Head of caudate nucleus (tissue), 42 donors: ENCODE measurements at regions not wholly inside any gene's neighbourhood (a gene's known extent, or its start where the extent isn't known, plus 50 kb on each side); places are given as distances from the start of the nearest gene placed in this dataset.

ENCODE experiments used
- DNase-seq, 42 donors: peaks; one replicate each; pipeline versions ENCODE4 v3.0.0 to v3.0.0-alpha.2; 2020 to 2021; ENCODE audit warnings: mixed read lengths in 7 of 42
- intact Hi-C: fragments of 100-400 bp; cut with DNase I; formaldehyde crosslinking; loops from one replicate; pipeline ENCODE4 v1.15.0; 2022

DNA sequence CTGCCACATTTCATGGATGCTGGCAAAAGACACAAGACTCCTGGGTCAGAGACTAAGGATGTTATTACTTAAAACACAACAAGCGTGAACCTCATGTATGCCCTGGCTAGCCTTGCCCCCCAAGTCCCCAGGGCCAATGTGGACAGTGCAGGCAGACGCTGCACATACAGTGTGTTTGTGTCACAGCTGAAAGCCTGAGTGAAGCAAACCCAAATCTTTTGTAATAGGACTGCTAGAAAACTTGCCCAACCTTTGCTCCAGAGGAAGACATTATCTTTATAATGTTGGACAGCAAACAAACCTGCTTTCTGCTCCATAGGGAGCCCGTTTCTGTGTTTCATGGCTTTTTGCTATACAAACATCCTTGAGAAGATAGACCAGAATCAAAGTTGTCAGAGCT lies 282.0 kb upstream of the RORA start:
- DNase-seq: no peak

DNA sequence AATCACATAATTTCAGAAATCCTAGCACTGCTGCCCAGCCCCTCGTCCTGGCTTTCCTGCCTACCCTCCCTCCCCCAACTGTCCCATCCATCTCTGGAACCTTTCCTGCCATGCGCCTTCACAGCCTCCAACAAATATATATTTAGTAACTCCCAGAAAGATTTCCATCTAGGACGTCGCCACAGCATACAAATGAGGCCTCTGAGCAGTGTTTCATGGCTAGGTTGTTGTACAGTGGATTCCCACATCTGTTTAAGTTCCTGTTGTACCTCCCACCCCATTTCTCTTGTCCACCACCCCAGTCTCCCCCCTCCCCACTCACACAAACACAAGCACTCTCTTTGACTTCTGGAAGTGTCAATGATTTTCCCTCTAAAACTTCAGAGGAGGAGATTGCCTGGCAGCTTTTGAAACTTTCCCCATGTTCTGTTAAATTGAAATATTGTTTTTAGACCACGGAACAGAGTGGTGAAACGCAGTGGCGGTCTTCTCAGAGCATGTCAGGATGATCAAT lies 280.3 kb upstream of the RORA start:
- DNase-seq: no peak

More for the DNA sequence above, 282.0 kb upstream of the RORA start:
- intact Hi-C loops: no loop called here

DNA sequence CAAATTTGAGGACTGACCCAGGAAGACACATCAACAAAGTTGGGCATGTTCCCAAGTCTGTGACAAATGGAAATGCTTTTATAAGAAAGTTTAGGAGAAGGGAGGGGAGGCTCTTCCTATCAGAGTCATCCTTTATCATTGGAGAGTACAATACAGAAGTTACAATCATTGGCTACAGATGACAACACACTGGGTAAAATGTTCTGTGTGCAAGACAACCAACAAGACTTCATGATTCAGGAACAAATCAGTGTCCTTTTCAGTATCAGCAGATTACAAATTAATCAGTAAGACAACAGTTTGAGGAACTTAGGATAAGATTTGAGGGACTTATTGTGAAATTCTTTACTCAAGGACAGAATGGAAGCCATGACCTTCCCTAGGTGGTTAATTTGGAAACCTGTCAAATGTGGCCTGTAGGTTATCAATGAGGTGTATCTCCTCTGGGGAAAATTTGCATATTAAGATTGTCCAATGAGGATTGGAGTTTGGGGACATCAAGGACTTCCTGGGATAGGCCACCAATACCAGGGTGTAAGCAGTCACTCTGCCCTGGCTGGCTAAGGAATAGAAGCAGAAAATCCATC lies 274.4 kb upstream of the RORA start:
- intact Hi-C loops: no loop called here
- DNase-seq: no peak

More for the DNA sequence above, 280.3 kb upstream of the RORA start:
- intact Hi-C loops: no loop called here

DNA sequence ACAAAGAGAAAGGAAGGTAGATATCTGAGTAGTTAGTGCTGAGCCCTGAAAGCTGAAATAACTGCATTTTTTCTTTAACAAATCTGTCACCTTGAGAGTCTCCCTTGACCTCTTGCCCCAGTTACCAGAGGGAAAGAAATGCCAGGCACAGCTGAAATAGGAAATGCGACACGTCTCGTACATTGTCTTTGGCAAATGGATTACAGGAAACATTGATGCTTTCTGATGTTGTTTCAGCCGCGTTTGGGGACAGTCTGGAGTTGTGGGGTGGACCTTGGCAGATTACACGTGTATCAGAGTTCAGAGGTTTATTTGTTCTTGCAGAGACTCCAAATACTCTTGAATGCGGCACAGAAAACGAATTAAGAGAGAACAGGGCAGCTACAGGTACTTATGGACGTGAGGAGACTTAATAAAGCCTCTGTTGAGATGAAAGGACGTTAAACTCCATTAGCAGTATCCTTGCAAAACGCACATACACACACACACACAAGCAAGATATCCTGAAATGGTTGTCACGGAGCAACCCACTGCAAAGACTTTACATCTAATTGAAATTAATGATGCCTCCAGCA lies 272.8 kb upstream of the RORA start:
- intact Hi-C loops: no loop called here
- DNase-seq: no peak

DNA sequence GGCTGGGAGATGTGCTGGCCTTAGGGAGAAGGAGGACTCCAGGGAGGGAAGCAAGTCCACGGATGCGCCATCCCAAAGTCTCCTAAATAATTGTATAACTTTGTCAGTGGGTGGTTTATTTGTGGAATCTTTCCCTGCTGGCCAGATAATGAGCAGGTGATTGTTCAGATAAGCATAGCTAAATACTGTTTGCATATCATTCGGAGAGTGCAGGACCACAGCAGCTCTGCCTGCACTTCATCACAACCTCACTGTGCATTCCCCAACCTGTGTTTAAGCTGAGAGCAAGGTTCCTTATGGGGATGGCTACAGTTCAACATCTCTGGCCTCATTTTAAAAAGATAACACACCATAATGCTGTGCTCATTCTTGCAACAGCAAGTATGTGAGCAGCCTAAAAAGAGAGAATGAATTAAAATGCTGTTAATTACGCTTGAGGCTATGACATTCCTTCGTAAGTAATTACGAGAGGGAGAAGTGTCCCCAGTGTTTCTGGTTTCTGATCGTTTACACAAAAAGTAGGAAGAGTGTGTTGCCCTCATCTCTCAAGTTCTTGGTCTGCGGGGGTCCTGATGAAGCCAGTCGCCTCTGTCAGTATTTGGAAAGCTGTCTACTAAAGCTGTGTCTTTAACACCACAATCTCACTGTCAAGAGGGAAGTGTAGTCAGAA lies 272.0 kb upstream of the RORA start:
- no peak for DNase-seq
- intact Hi-C loops: no loop called here

DNA sequence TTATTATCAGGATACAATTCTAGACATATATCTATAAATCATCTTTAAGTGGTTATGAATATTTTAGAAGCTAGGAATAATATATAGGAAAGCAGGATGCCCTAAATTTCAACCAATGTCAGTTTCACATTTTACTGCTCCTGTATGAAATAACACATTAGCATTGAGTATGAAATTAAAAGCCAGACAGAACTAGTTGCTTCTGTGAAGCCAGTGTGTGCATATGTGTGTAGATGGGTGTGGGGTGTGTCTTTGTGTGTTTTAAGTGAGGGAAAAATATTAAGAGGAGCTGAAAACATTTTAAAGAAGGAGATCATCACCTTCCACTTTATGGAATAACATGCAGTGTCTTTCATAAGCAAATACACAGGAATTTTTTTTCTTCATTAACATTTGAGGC lies 271.4 kb upstream of the RORA start:
- intact Hi-C loops: no loop called here
- no peak for DNase-seq

DNA sequence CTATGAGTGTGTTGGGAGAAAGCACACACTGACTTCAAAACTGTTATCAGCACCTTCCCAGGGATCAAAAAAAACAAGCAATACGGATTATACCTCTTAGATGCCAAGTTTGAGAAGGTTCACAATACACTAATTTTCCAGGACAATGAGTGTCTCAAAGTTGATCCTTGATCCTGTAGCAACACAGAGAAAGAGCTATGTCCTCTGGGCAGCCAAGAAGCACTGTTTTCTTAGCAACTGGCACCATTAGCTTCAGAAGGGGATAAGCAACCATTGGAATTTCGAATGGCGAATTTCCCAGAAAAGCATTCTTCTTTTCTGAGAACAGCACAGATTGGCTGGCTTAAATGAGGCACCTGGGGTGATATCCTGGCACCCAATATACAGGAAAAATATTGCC lies 270.3 kb upstream of the RORA start:
- intact Hi-C loops: no loop called here
- peak in 5 of 42 donors; percentile 4 to 27 (median 14) for DNase-seq

DNA sequence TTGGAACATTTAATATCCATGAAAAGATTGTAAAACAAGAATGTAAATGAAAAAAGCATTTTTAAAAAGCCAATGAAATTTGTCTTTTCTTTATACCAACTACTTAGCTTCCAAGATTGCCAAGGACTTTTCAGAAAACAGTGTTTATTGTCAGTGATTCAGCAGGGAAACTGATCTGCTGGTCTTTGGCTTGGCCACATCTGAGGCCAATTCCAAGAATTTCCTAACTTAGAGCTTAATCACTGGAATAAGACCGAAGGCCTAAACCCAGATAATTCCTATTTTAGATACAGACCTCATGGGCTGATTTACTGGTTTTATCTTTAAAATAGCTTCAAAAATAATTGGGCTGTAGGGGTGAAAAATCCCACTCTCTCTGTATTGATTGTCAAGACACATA lies 260.5 kb upstream of the RORA start:
- intact Hi-C loops: no loop called here
- no peak for DNase-seq

DNA sequence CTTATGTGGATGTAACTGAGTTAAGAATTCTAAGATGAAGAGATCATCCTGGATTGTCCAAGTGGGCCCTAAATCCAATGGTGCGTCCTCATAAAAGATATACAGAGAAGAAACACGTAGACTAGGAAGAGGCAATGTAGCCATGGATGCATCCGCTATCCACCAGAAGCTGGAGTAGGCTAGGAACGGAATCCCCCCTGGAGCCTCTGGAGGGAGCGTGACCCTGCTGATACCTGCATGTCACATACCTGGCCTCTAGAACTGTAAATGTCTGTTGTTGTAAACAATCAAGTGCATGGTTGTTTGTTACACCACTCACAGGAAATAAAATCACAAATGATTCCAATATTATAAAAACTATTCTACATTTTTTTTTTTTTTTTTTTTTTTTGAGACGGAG lies 254.5 kb upstream of the RORA start:
- DNase-seq: no peak
- intact Hi-C loops: no loop called here

DNA sequence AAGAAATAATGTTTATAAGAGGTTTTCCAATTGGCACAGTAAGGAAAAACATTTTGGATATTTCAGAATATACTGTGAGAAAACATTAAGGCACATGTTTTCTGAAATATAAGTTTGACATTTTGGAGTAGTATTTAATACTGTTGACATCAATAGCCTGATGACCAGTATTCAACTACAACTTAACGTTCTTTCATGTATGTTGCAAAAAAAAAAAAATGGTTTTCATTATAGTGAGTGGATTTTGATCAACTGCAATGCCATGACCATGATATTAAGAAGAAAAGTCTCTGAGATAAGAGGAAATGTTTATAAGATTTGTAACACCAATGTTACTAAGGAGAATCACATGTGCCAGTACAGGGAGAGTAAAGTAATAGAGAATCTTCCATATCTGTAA lies 252.8 kb upstream of the RORA start:
- intact Hi-C loops: no loop called here
- DNase-seq: no peak

DNA sequence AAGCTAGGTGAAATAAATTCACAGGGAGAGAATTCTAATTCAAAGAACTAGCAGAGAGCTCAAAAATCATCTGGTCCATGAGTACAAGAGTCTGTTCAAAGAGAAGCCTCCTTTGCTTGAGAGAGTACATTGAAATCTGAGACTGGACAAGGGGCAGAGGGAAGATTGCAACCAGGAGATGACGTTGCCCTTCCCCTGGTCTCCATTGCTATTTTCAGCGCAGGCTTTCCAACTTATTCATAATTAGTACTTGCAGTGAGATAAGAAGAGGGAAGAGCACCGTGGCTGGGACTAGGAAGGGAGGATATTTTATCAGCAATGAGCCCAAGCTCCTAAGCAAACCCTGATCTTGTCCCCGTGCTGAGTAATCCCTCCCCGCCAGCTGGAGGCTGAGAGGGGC lies 251.8 kb upstream of the RORA start:
- no peak for DNase-seq
- intact Hi-C loops: no loop called here

DNA sequence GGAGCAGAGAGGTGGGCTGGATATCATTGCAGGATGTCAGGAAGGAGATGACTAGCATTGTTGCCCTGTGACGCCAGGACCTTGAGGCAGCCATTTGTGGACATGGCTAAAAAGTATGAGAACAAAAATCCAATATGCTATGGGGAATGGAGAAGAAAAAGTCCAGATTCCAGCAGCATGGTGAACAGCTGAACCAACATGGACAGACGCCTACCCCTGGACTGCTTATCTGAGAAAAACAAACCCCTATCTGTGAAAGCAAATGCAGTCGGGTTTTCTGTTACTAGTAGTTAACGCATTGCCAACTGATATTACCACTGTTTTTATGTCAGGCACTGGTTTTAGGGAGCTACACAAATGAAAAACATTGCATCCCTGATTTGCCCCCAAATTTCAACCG lies 251.2 kb upstream of the RORA start:
- intact Hi-C loops: no loop called here
- DNase-seq: no peak

DNA sequence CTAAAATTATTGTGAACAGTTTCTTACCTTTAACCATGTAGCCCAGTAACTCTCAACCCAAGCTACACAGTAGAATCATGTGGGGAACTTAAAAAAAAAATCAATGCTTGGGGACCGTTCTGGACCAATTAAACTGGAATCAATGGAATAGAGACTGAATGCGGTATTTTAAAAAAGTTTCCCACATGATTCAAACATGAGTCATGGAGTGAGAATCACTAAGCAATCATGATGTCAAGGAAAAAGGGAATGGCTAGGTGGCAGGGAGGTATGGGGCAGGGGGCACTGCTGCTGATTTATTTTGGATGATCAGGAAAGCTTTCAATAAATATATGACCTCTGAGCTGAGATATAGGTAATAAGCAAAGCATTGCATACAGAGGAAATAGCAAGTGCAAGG lies 250.5 kb upstream of the RORA start:
- no peak for DNase-seq
- intact Hi-C loops: no loop called here

DNA sequence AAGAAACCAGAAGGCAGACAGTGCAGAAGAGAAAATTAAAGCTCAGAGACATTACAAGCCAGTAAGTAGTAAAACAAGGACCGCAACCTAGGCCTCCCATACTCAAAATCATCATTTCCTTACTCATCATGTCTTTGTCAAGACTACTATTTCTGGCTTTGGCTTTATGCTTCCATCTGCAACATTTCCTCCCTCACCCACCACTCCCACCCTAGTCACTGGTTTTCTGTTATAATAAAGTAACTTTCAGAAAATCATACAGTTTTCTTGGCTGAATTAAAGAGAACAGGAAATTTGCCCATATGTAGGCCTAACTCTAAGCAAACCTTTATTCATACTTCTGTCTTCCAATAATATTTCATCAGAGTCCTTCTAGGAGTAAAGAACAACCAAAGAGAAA lies 247.6 kb upstream of the RORA start:
- intact Hi-C loops: no loop called here
- no peak for DNase-seq

DNA sequence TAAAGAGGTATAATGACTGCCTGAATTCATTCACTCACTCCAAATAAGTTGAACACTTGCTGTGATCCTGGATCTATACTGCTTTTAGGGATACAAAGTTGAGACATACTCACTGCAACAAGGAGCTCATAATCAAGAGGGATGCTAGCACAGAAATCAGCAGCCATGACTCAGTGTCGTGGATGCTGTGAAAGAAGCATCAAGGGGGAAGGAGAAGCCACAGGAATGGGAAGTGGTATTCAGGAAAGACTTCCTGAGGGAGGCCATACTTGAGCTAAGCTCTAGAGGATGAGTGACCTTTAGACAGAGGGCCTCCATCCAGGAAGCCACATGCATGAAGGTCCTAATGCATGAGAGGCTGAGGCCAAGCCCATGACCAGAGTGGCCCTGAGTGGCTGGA lies 245.7 kb upstream of the RORA start:
- intact Hi-C loops: no loop called here
- DNase-seq: no peak

DNA sequence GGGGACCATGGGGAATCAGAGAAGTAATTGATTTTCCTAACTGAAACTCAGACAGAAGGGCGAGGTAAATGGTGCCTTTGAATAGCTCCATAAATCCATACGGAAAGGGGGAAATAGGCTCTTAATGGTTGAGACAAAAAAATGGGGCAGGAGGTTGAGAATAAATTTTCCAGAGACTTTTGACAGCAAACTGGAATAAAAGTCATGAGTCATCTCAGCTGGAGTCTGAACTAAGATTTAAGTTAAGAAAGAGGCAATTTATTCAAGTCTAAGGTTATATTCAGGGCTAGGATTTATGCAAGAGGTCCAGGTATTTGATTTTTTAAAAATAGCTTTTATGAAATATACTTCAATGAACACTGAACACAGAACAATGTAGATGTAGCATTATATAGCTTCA lies 238.7 kb upstream of the RORA start:
- intact Hi-C loops: no loop called here
- no peak for DNase-seq

DNA sequence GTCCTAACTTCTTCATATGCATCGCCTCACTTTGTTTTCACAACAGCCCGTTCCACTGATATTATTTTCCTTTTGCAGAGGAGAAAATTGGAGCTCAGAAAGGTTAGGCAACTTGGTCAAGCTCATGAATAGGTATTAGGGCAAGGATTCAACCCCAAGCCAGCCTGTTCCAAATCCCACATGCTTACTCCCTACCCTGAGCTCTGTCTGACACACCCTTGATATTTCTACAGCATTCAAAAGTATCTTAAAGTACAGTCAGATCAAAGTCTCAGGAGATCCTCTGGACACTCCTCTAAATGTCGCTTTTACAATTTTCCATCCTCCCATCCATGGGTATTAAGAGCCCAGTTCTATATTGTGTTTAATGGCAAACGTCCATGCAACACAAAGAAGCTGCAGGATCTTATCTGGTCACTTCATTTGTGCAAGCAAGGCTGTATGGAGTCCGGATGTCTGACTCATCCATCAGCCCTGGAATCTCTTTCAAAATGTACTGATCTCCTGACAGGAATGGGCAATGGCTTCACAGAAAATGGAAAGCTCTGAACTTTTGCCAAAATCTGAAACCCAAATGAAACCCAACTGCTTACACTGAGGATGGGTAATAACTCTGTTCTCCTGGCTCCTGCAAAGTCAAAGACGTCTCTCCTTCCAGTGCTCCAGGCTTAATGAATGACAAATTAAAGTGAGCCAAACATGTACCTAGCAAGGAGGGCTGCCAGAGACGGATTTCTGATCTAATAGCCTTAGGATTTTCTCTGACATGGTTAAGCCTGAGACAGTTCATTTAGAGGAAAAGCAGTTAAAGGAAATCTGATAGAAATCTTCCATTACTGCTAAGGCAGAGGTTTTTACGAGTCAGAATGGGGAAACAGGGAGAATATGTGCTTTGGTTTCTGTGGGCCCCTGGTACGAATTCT lies 230.9 kb upstream of the RORA start:
- intact Hi-C loops: no loop called here
- no peak for DNase-seq

DNA sequence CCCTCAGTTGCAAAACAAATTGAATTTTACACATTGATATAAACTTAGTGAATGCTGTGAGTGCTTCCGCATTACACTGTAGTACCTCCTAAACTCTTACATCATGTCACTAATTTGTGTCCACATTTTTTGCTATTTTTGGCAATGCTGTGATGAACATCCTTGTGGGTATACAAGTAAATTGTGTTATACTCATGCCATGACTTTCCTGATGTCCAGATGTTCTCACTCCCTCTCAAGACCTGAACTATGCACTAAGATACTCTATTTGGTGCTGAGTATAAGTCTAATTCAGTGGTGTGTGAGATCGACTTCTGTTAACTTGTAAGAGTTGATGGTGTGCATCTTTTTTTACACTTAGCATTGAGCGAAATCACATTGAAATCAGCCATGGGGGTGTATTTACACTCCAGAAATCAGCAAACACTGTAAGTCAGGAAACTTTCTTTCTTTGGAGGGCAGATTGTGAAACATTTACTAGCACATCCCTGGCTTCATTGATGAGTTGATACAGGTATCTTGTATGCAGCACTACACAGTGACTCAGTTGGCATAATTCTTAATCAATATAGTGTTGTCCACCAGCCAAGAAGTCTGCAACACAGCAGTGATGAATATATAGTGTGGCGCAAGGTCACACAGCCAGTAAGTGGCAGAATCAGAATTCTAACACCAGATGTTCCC lies 228.1 kb upstream of the RORA start:
- DNase-seq: no peak
- intact Hi-C loops: no loop called here

DNA sequence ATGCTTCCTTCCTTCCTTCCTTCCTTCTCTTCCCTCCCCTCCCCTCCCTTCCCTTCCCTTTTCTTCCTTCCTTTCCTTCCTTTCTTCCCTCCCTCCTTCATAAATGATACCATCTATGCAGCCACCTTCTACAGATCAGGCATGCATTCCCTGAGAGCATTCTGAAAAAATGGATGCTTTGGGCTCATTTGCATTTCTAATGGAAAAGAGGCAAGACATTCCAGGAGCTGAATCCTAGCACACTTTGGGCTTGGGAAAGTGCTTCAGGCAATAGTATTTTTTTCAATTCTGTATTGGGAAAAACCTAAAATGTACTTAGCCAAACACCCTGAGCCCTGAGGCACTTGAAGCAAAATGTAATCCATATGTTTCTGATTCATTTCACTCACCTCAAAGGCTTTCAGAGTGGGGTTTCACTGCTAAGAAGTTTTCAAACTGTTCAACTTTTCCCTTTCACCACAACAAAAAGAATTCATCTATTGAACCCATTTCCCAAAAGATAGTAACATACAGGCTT lies 220.1 kb upstream of the RORA start:
- intact Hi-C loops: no loop called here
- DNase-seq: no peak
